GM18519 (cell line): ENCODE measurements at regions not wholly inside any gene's neighbourhood (a gene's known extent, or its start where the extent isn't known, plus 50 kb on each side); places are given as distances from the start of the nearest gene placed in this dataset.
"Not testable (repeated sequence)": the region's sequence is repeated elsewhere in the genome, so short reads cannot be mapped to it uniquely, and the experiment has no call there.

Source experiments
- ATAC-seq: cut with Tn5 transposase; IDR thresholded peaks from one replicate; pipeline ENCODE4 v1.9.1; 2021; ENCODE audit warnings: mild to moderate bottlenecking, moderate library complexity; ENCODE audit not compliant: unreplicated experiment, low FRiP score

DNA sequence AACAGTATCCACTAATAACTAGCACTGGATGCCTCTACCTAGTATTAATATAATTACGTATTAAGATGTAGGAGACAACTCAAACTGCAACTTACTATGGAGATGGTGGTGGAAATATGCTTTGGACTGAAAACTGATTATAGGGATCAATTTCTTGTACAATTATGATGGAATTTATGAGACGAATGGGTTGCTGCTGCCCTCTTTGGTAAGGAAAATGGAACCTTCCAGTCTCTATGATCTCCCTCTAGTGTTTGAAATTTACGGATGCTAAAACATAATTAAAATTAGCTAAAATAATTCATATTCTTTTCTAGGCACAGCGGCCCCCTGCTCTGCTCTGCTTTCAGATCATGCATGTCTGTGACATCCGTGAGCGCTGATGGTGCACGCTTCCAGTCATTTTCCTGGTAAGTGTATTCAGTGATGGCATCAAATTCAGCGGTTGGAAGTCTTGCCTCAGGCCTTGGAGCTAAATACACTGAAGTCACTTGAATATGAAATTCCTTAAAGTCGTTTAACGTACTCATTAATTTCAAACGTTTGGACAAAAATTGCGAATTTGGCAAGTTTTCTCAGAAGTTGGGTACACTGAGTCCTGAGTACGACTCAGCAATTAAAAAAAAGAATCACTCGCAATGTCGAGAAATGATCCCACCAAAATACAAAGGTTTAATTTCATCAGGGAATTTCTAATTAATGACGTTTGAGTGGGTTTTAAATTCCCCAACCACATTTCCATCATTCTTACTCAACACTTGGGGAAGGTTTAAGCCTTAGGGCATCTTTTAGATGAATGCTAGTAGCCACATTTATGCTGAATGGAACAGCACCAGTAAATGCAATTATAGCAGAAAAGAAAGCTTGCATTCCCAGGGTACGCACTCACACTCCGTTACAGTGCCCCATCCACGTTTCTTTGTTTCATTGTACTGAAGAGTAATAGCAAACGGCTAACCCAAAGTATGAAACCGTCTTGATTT lies 132.6 kb downstream of the NR2F2 start:
- ATAC-seq, result no peak

GRCh38 chr15:96466389-96466947 lies 136.0 kb downstream of the NR2F2 start:
- ATAC-seq, result no peak

- ATAC-seq, result no peak
Measured at GRCh38 chr15:96468036-96468435, 137.5 kb downstream of the NR2F2 start.

GRCh38 chr15:96470681-96471310 lies 140.3 kb downstream of the NR2F2 start:
- ATAC-seq, result no peak

GRCh38 chr15:96472681-96473080 lies 142.2 kb downstream of the NR2F2 start:
- no peak for ATAC-seq

- ATAC-seq, result no peak
Measured at GRCh38 chr15:96473556-96473955, 143.1 kb downstream of the NR2F2 start.

DNA sequence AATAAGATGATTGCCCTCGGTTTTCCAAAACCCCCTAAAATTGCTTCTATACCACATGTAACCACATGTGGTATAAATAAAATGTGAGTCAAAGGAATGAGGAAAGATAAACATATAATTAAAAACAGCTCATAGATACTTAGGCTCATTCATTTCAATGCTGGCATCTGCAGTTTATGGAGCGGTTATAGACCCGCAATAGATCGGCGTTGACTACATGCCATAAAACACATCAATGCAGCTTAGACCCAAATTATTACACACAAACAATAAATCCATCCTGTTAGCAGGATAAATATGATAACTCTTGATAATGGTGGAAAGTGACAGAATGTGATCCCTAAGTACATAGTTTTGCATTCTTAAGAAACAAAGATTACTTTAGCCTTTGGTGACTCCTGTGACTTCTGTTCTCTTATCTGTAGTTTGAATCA lies 143.7 kb downstream of the NR2F2 start:
- ATAC-seq, result no peak

GRCh38 chr15:96477227-96477626 lies 146.7 kb downstream of the NR2F2 start:
- ATAC-seq, result no peak

- not testable (repeated sequence) for ATAC-seq
Measured at GRCh38 chr15:96484412-96484811, 153.9 kb downstream of the NR2F2 start.

DNA sequence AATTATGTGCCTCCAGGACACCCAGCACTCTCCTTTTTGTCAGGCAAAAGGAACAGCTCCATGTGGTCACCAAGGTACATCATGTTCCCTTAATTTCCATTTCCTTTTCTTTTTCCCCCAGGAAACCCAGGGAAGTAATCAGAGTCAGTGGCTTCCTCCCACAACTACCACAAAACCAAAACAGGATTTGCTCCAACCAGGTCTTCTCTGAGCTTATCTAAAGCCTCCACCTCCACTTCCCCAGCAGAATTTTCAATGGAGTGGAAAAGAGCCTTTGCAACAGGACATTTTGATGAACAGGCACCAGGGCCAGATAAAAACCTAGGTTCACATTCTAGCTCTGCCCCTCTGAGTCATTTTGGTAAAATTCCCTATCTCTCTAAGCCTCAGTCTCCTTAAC lies 154.3 kb downstream of the NR2F2 start:
- ATAC-seq, result no peak

DNA sequence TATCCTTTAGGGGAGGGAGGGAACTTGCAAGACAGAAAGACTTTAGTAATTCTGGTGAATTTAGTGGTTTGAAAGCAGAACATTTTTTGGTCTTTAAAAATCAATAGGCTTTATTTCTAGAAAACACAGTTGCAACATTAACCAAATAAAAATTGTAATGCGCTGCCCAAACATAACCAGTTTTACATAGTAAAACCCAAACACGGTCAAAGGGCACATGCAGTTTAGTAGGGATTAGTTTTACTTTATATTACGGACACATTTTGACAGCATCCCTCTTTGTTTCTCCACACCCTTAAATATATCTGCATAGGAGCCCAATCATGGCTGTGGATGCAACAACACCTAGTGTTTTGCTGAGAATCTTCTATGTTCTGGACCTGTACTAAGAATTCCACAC lies 156.7 kb downstream of the NR2F2 start:
- no peak for ATAC-seq

GRCh38 chr15:96491066-96491699 lies 160.7 kb downstream of the NR2F2 start:
- not testable (repeated sequence) for ATAC-seq

DNA sequence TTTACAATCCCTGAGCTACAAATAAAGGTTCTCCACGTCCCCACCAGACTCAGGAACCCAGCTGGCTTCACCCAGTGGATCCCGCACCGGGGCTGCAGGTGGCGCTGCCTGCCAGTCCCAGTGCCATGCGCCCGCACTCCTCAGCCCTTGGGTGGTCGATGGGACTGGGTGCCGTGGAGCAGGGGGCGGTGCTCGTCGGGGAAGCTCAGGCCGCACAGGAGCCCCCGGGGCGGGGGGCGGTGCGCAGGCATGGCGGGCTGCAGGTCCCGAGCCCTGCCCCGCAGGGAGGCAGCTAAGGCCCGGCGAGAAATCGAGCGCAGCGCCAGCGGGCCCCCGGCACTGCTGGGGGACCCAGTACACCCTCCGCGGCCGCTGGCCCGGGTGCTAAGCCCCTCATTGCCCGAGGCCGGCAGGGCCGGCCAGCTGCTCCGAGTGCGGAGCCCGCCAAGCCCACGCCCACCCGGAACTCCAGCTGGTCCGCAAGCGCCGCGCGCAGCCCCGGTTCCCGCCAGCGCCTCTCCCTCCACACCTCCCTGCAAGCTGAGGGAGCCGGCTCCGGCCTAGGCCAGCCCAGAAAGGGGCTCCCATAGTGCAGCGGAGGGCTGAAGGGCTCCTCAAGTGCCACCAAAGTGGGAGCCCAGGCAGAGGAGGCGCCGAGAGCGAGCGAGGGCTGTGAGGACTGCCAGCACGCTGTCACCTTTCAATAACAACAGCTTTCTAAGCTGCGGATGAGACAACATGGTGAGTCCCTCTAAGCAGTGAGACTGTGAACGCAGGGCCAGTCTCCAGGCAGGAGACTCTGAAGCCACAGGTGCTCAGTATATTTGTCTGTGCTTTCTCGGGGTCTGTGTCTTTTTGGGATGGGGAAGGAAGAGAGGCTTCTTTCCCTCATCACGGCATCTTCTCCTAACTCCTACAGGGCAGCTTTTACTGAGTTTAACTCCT lies 161.5 kb downstream of the NR2F2 start:
- ATAC-seq, result not testable (repeated sequence)

DNA sequence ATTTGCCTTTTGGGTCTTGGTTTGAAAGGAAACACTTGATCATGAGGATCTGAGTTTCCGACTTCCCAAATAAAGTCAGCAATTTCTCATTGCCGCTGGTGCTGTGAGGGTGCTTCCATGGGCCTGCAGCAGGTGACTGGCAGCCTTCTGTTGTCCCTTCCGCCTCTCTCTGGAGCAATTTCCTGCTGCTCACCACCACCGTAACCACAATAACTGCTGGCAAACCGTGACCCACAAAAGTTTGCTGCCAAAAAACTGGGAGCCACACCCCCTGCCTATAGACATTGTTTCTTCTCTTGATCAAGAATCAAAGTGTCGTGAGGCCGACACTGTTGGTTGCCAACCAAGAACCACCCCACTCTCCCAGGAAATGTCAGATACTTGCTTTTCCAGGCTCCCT lies 164.0 kb downstream of the NR2F2 start:
- no peak for ATAC-seq

DNA sequence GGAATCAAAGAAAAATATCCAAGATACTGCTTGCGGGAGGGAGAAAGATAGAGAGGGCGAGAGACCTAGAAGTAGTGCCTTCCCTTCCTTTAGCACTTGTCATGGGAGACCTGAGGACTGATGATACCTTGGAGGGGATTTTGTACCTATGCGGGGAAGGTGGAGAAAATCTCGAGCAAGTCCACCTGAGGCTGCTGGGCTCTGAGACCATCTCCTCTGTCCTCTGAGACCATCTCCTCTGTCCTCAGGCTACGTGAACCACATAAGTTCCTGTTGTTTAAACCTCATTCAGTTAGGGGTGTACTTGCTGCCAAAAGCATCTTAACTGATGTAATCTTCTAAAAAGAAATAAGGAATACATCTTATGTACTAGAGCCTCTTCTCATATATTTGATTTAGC lies 164.9 kb downstream of the NR2F2 start:
- no peak for ATAC-seq

DNA sequence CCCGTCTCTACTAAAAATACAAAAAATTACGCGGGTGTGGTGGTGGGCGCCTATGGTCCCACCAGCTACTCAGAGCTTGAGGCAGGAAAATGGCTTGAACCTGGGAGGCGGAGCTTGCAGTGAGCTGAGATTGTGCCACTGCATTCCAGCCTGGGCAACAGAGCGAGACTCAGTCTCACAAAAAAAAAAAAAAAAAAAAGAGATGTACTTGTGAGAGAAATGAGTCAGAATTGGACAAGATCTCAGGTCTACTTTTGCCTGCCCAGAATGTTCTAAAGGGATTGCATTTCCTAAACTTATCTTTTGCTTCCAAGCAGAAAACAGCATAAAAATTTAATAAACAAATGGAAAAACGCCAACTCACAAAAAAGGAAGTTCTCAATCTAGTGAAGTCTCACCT lies 167.5 kb downstream of the NR2F2 start:
- no peak for ATAC-seq

DNA sequence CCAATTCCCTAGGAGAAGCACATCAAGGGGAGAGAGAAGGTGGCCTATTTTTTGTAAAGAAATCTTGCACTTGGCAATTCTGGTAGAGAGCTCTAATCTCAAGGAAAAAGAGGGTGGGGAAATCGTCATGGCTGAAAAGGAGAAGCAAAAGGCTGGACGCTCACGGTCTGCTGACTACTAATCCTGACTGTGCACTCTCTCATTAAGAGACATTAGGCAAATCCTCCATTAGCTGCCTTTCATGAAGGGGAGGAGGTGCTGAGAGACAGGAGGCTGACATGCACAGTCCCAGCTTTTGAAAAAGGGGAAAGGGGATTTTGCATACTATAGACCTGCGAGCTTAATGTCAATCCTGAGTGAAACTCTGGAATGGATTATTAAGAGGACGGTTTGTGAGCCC lies 170.0 kb downstream of the NR2F2 start:
- no peak for ATAC-seq

DNA sequence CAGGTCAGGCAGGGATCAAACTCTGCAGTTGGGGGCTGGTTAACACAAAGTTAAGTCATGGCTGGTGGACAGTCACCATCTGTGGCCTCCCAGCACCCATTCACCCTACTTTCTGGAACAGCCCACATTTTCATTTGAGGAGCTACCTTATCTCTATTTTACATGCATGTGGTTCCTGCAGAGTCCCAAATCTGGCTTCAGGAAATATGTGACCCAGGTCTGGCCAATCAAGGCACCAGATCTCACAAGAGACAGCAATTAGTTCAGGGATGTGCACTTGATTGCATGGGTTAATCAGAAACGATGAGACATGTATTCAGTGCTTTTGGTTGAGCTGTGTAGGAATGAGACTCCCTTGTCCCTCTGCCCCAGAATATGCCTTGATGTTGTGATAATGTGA lies 170.9 kb downstream of the NR2F2 start:
- ATAC-seq, result no peak

GRCh38 chr15:96502196-96502595 lies 171.7 kb downstream of the NR2F2 start:
- no peak for ATAC-seq

GRCh38 chr15:96503276-96503675 lies 172.8 kb downstream of the NR2F2 start:
- no peak for ATAC-seq
